ENCODE measurements at regions not wholly inside any gene's neighbourhood (a gene's known extent, or its start where the extent isn't known, plus 50 kb on each side); places are given as distances from the start of the nearest gene placed in this dataset.

DNA sequence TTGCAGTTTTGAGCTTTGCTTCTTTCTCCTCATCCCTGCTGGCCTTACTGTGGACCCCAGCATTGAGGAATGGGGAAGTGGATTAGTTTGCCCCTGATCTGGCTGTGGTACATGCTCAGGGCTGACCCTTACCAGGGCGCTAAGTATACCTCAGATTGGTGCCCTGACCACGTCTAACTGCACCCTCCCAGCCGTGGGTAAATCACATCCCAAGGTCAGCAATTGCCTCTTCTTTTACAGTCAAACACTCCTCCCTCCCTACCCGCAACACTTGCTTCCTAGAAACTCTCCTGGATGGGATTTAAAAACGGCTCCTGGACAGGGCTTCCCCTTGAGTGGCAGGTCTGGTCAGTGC, 437.9 kb downstream of the NR2F2 start:
- POLR2A ChIA-PET = no interaction called here
- H3K27ac ChIP-seq (ENCODE audit: low read depth, low read length) = no peak overlapping the region
- TF ChIP-seq CTCF (IDR thresholded peaks at IDR 0.05; ENCODE audit: low read depth, low read length) = no peak
- no peaks in the 10 kb centered on the region for H3K27me3 ChIP-seq (ENCODE audit: control insufficient read depth, insufficient read depth, low read length)
- H3K9me3 ChIP-seq (ENCODE audit: control insufficient read depth, insufficient read depth, low read length) = peaks cover 16% of the 10 kb centered on the region
- H3K4me3 ChIP-seq (ENCODE audit: low read depth, low read length) = no peak overlapping the region
- CTCF ChIA-PET = no interaction called here
- no peak for DNase-seq (ENCODE audit: low read depth, low spot score)

DNA sequence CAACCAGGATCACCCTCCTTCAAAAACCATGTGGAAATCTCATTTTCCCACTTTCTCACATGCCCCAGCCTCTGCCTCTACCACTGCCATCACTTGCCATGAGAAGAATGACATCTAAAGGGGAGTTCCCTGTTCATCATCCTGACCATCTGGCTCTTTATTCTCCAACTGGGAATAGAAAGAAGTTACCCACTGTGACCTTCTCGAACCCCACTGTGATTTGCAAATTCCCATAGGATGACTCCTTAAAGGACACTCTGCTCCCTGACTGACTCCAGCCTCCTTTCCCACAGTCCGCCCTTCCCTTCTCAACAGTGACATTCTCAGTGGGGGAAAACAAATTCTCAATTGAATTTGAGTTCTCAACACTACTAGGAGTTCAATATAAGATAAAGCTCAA, 440.5 kb downstream of the NR2F2 start:
- Histone ChIP-seq H3K27me3 (ENCODE audit: control insufficient read depth, insufficient read depth, low read length) (no peaks in the 10 kb centered on the region), H3K27ac (ENCODE audit: low read depth, low read length) (no peak overlapping the region), H3K4me3 (ENCODE audit: low read depth, low read length) (no peak overlapping the region), H3K9me3 (ENCODE audit: control insufficient read depth, insufficient read depth, low read length) (peaks cover 9% of the 10 kb centered on the region; the same call in 1 of the 2 replicates)
- ChIA-PET POLR2A (no interaction called here), CTCF (no interaction called here)
- no peak for TF ChIP-seq CTCF (IDR thresholded peaks at IDR 0.05; ENCODE audit: low read depth, low read length)
- DNase-seq (ENCODE audit: low read depth, low spot score) = no peak

DNA sequence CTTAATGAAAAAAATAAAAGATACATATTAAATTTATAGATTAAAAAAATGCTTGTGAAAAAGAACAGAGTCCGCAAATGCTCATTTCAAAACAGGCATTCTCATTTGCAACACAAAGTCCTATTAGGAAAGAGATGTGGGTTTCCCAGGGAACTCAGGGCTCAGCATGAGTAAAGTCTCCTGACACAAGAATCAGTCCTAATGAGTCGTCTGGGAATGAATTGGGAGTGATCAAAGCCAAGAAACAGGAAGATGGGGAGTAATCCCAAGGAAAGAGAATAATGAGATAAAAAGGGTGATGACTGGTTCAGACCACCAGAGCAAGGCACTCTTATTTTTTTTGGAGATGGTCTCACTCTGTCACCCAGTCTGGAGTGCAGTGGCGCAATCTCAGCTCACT, 443.7 kb downstream of the NR2F2 start:
- no peaks in the 10 kb centered on the region for H3K27me3 ChIP-seq (ENCODE audit: control insufficient read depth, insufficient read depth, low read length)
- no peak for TF ChIP-seq CTCF (IDR thresholded peaks at IDR 0.05; ENCODE audit: low read depth, low read length)
- H3K27ac ChIP-seq (ENCODE audit: low read depth, low read length) = no peak overlapping the region
- H3K4me3 ChIP-seq (ENCODE audit: low read depth, low read length) = no peak overlapping the region
- POLR2A ChIA-PET = no interaction called here
- no peak for DNase-seq (ENCODE audit: low read depth, low spot score)
- CTCF ChIA-PET = no interaction called here
- H3K9me3 ChIP-seq (ENCODE audit: control insufficient read depth, insufficient read depth, low read length) = peaks cover 12% of the 10 kb centered on the region

- POLR2A ChIA-PET = no interaction called here
- CTCF ChIA-PET = no interaction called here
Measured at GRCh38 chr15:96783746-96784145, 453.2 kb downstream of the NR2F2 start.

GRCh38 chr15:96790004-96790403, 459.5 kb downstream of the NR2F2 start:
- Histone ChIP-seq H3K9me3 (ENCODE audit: control insufficient read depth, insufficient read depth, low read length) (no peaks in the 10 kb centered on the region; the same call in 1 of the 2 replicates), H3K27ac (ENCODE audit: low read depth, low read length) (no peak overlapping the region), H3K4me3 (ENCODE audit: low read depth, low read length) (no peak overlapping the region), H3K27me3 (ENCODE audit: control insufficient read depth, insufficient read depth, low read length) (no peaks in the 10 kb centered on the region)
- no peak for DNase-seq (ENCODE audit: low read depth, low spot score)
- ChIA-PET POLR2A (no interaction called here), CTCF (no interaction called here)
- no peak for TF ChIP-seq CTCF (IDR thresholded peaks at IDR 0.05; ENCODE audit: low read depth, low read length)

More at GRCh38 chr15:96783746-96784145, 453.2 kb downstream of the NR2F2 start:
- H3K9me3 ChIP-seq (ENCODE audit: control insufficient read depth, insufficient read depth, low read length) = peaks cover 51% of the 10 kb centered on the region
- DNase-seq (ENCODE audit: low read depth, low spot score) = no peak
- no peak overlapping the region for H3K4me3 ChIP-seq (ENCODE audit: low read depth, low read length)
- H3K27me3 ChIP-seq (ENCODE audit: control insufficient read depth, insufficient read depth, low read length) = no peaks in the 10 kb centered on the region
- no peak for TF ChIP-seq CTCF (IDR thresholded peaks at IDR 0.05; ENCODE audit: low read depth, low read length)
- H3K27ac ChIP-seq (ENCODE audit: low read depth, low read length) = no peak overlapping the region
